ENCODE measurements at regions not wholly inside any gene's neighbourhood (a gene's known extent, or its start where the extent isn't known, plus 50 kb on each side); places are given as distances from the start of the nearest gene placed in this dataset.

DNA sequence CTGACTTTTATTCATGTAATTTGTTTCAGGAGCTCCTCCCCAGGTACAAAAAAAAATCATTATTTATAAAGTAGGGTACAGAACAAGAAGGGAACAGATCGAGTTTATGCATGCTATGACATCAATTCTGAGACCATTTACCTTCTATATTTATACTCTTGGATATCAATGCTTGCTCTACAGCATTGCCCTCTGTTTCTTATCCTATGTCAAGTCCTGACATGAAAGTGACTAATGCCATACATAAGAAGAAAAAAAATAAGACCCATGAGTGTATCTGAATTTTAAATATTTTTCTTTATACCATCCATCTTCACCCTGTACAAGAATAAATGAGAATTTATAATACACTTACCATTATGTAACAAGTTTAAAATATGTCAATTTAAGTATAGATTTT, 2016.3 kb upstream of the CDH9 start:
- H3K27ac ChIP-seq (ENCODE audit: low read depth, low read length), result no peak overlapping the region
- TF ChIP-seq, protein P1, sequence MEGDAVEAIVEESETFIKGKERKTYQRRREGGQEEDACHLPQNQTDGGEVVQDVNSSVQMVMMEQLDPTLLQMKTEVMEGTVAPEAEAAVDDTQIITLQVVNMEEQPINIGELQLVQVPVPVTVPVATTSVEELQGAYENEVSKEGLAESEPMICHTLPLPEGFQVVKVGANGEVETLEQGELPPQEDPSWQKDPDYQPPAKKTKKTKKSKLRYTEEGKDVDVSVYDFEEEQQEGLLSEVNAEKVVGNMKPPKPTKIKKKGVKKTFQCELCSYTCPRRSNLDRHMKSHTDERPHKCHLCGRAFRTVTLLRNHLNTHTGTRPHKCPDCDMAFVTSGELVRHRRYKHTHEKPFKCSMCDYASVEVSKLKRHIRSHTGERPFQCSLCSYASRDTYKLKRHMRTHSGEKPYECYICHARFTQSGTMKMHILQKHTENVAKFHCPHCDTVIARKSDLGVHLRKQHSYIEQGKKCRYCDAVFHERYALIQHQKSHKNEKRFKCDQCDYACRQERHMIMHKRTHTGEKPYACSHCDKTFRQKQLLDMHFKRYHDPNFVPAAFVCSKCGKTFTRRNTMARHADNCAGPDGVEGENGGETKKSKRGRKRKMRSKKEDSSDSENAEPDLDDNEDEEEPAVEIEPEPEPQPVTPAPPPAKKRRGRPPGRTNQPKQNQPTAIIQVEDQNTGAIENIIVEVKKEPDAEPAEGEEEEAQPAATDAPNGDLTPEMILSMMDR (IDR thresholded peaks at IDR 0.05; ENCODE audit: extremely low read depth, low read depth, low read length), result no peak
- no peak overlapping the region for H3K4me3 ChIP-seq (ENCODE audit: insufficient read depth, low read length)
- H3K79me2 ChIP-seq (ENCODE audit: insufficient read depth, low read length), result no peaks in the 10 kb centered on the region
- H3K9me3 ChIP-seq (ENCODE audit: low read depth, low read length), result peaks cover 2% of the 10 kb centered on the region
- H3K4me1 ChIP-seq (ENCODE audit: insufficient read depth, low read length), result no peaks in the 10 kb centered on the region
- no peak for DNase-seq (ENCODE audit: insufficient read length, low spot score, missing footprints)
- H3K36me3 ChIP-seq (ENCODE audit: insufficient read depth, low read length), result no peaks in the 10 kb centered on the region
- no peak overlapping the region for H2AFZ ChIP-seq (ENCODE audit: low read length)
- H3K4me2 ChIP-seq (ENCODE audit: insufficient read depth, low read length), result no peak overlapping the region
- no peaks in the 10 kb centered on the region for H4K20me1 ChIP-seq (ENCODE audit: insufficient read depth, low read length)
- H3K27me3 ChIP-seq (ENCODE audit: insufficient read depth, low read length), result no peaks in the 10 kb centered on the region

DNA sequence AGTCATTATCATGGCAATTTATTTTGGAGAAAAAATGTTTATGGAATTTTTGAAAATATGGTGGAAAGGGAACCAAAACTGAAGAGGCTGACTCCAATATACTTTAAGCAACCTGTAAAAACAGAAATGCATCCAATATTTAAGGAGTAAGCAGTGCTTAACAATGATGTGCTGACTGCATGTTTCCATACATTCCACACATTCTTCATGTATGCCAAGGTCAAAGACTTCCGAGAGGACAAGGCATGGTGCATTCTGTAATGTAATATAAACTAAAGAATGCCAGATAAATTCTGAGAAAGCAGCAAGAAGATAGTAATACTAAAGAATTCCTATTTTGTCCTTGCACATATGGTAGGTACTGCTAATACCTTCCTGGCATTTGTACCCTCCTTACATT, 2015.9 kb upstream of the CDH9 start:
- Histone ChIP-seq H3K4me1 (ENCODE audit: insufficient read depth, low read length) (no peaks in the 10 kb centered on the region), H3K36me3 (ENCODE audit: insufficient read depth, low read length) (no peaks in the 10 kb centered on the region), H3K79me2 (ENCODE audit: insufficient read depth, low read length) (no peaks in the 10 kb centered on the region), H3K4me2 (ENCODE audit: insufficient read depth, low read length) (no peak overlapping the region), H3K4me3 (ENCODE audit: insufficient read depth, low read length) (no peak overlapping the region), H3K9me3 (ENCODE audit: low read depth, low read length) (peaks cover 2% of the 10 kb centered on the region), H2AFZ (ENCODE audit: low read length) (no peak overlapping the region), H3K27ac (ENCODE audit: low read depth, low read length) (no peak overlapping the region), H3K27me3 (ENCODE audit: insufficient read depth, low read length) (no peaks in the 10 kb centered on the region), H4K20me1 (ENCODE audit: insufficient read depth, low read length) (no peaks in the 10 kb centered on the region)
- no peak for DNase-seq (ENCODE audit: insufficient read length, low spot score, missing footprints)
- TF ChIP-seq, protein P1 (IDR thresholded peaks at IDR 0.05; ENCODE audit: extremely low read depth, low read depth, low read length), result no peak

DNA sequence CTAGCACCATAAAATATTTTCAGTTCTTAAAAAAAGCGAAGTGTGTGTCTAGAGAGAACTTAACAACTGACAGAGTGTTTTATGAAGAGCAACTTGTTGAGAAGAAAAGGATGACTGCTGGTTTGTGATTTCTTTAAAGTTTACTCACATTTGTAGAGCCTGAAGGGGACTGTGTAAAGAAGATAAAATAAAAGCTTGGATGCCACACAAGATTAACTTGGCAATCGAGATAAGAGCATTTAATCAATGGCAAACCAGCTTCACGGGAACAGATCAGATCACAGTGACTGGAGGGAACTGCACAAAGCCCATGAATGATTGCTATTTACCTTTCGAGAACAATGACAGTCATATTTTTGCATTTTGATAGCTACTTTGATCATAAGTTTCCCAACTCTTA, 2013.1 kb upstream of the CDH9 start:
- Histone ChIP-seq H3K27me3 (ENCODE audit: insufficient read depth, low read length) (no peaks in the 10 kb centered on the region), H3K4me3 (ENCODE audit: insufficient read depth, low read length) (no peak overlapping the region), H3K36me3 (ENCODE audit: insufficient read depth, low read length) (no peaks in the 10 kb centered on the region), H2AFZ (ENCODE audit: low read length) (no peak overlapping the region), H3K9me3 (ENCODE audit: low read depth, low read length) (peaks cover 4% of the 10 kb centered on the region), H3K79me2 (ENCODE audit: insufficient read depth, low read length) (no peaks in the 10 kb centered on the region), H4K20me1 (ENCODE audit: insufficient read depth, low read length) (no peaks in the 10 kb centered on the region), H3K27ac (ENCODE audit: low read depth, low read length) (no peak overlapping the region), H3K4me1 (ENCODE audit: insufficient read depth, low read length) (no peaks in the 10 kb centered on the region), H3K4me2 (ENCODE audit: insufficient read depth, low read length) (no peak overlapping the region)
- TF ChIP-seq, protein P1 (IDR thresholded peaks at IDR 0.05; ENCODE audit: extremely low read depth, low read depth, low read length), result no peak
- no peak for DNase-seq (ENCODE audit: insufficient read length, low spot score, missing footprints)

DNA sequence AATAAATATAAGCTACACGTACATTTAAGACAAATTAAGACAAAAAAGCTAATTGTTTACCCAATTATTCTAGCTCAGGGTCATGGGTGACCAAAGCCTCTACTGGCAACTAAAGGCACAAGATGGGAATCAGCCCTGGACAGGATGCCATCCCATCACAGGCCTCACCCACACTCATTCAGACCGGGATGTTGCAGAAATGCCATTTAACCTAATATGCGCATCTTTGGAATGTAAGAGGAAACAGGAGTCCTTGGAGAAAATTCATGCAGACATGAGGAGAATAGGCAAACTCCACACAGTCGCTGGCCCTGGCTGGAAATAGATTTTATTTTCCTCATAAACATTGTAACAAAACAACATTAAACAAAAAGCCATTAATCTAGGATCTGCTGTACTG, 2003.8 kb upstream of the CDH9 start:
- no peaks in the 10 kb centered on the region for H4K20me1 ChIP-seq (ENCODE audit: insufficient read depth, low read length)
- H3K27ac ChIP-seq (ENCODE audit: low read depth, low read length), result no peak overlapping the region
- TF ChIP-seq, protein P1 (IDR thresholded peaks at IDR 0.05; ENCODE audit: extremely low read depth, low read depth, low read length), result no peak
- H3K4me1 ChIP-seq (ENCODE audit: insufficient read depth, low read length), result no peaks in the 10 kb centered on the region
- H3K4me3 ChIP-seq (ENCODE audit: insufficient read depth, low read length), result no peak overlapping the region
- H3K36me3 ChIP-seq (ENCODE audit: insufficient read depth, low read length), result no peaks in the 10 kb centered on the region
- H3K79me2 ChIP-seq (ENCODE audit: insufficient read depth, low read length), result no peaks in the 10 kb centered on the region
- H2AFZ ChIP-seq (ENCODE audit: low read length), result no peak overlapping the region
- no peaks in the 10 kb centered on the region for H3K27me3 ChIP-seq (ENCODE audit: insufficient read depth, low read length)
- DNase-seq (ENCODE audit: insufficient read length, low spot score, missing footprints), result no peak
- peaks cover 1% of the 10 kb centered on the region for H3K9me3 ChIP-seq (ENCODE audit: low read depth, low read length)
- no peak overlapping the region for H3K4me2 ChIP-seq (ENCODE audit: insufficient read depth, low read length)

Data from osteoblast (primary cell).